GM19455 (cell line): ENCODE measurements at regions not wholly inside any gene's neighbourhood (a gene's known extent, or its start where the extent isn't known, plus 50 kb on each side); places are given as distances from the start of the nearest gene placed in this dataset.

Experiments used
- ATAC-seq: cut with Tn5 transposase; IDR thresholded peaks from one replicate; pipeline ENCODE4 v1.9.1; 2021; ENCODE audit not compliant: unreplicated experiment

DNA sequence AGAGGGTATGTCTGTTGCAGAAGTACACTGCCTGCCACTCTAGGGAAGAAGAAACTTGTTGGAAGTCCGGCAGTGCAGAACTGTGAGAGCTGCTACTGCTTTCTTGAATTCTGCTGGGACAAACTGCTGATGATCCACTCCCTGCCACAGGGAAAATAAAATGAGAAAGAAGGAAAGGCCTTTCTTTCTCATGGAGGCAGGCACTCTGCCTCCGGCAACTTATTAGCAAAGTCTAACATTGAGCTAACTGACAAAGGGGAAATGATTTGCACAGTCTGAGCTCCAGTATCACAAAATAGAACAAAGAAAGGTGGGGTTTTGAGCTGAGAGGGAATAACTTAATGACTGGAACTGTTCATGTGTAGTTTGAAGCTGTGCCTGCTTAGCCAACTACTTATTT is 134.6 kb downstream of the AASDHPPT start:
- ATAC-seq = no peak

DNA sequence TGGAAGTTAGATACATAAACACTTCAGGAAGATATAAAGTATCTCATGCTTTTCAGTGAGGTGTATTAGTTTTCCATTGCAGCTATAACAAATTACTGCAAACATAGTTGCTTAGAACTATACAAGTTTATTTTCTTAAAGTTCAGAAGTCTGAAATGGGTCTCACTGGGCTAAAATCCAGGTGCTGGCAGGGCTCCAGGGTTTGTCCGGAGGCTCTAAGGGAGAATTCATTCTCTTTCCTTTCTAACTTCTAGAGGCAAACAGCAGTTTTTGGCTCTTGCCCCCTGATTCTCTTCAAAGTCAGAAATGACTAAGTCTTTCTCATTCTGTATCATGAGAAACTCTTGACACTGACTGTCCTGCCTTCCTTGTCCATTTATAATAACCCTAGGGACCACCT is 138.8 kb downstream of the AASDHPPT start:
- ATAC-seq = no peak

DNA sequence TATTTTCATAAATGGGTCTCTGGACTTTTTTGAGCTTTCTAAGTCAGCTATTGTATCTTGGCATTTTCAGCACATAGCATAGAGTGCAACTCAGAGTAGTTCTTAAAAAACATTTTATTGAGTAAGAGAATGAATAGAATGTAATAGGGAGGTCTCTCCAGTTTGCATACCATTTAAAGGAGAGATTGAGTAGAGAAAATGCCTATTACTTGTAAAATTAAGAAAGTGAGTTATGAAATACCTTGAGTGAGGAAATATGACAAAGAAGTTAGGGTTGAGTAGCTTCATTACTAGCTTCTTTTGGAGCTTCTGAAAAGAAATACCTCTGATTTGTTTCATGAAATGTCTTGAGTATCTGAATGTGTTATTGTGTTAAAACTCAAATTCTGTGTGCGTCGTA is 140.0 kb downstream of the AASDHPPT start:
- ATAC-seq = no peak

DNA sequence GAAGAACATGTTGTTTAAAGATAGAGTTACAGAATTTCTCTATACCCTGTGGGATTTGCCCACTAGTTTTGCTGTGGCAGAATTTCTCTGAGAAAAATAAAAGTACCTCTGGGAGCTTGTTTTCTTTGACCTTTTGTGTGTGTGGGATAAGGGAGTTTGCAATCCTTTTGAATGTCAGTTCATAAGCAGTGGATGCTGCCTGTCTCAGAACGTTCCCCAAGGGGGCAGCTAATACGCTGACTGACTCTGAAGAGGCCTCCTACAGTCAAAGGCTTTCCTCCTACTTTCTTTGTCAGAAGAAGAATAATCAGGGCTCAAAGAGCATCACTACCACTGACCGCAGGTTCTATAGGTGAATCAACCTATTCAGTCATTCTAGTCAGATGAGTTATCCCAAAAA is 140.6 kb downstream of the AASDHPPT start:
- ATAC-seq = no peak

DNA sequence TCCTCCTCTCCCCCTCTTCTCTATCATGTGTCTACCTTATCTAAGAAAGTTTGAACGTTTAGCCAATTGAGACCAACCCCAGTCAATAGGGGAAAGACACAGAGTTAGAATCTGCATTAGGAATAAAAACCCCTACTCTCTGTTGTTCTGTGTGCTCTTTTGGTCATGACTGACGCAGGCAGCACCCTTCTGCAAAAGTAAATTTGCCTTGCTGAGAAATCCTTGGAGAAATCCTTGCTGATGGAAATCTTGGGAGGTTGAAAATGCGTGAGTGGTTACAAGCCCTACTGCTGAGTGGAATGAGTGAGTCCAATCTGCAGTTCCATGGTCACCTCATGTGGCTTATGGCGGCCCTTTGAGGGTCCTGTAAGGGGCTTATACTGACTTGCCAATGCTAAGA is 145.2 kb downstream of the AASDHPPT start:
- no peak for ATAC-seq

DNA sequence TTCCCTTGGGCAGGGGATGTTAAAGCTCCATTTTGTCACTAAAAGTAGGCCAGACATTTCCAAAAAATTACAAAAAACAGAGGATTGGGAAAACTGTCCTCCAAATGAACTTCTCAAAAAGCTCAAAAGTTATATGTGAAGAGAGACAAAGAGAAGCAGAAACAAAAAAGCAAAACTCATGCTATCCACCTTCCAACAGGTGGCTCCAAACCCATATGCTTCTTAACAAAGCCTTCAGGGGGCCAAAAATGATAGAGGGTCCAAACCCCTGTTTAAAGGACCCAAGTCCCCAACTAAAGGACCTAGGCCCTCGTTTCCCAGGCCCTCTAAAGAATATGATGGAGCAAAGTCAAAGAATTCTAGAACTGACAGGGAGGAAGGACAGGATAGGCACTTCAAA is 146.7 kb downstream of the AASDHPPT start:
- no peak for ATAC-seq

DNA sequence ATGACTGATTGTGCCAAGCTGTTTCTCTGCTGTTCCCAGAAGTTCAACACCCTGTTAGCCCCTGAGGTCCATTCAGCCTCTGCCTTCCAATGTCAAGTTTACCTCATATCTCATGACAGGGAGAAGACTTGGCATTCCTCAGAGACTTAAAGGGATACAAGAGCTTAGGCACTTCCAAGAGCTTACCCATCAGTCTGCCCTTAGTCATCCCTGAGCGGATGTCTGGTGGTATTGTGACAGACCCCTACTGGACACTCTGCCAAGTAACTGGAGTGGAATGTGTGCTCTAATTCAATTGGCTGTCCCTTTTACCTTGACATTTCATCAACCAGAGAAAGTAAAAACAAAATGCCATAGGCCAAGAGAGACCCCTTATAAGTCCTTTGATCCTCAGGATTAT is 151.5 kb downstream of the AASDHPPT start:
- ATAC-seq = no peak

DNA sequence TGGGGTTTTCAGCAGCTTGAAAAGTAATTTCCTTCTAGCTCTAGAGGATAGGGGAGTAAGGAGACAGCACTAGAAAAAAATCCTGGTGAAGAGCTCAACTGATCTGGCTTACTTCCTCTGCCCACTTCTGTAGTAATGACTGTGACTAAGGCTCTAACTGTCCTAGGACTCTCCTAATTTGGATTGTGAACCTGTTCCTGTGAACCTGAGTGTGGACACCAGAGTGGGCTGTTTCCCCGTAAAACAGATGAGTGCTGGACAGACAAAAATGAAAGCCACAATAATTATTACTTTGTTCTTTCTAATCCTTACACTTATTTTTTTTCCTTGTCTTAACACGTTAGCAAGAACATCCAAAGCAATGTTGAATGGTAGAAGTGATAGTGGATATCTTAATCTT is 154.1 kb downstream of the AASDHPPT start:
- no peak for ATAC-seq

DNA sequence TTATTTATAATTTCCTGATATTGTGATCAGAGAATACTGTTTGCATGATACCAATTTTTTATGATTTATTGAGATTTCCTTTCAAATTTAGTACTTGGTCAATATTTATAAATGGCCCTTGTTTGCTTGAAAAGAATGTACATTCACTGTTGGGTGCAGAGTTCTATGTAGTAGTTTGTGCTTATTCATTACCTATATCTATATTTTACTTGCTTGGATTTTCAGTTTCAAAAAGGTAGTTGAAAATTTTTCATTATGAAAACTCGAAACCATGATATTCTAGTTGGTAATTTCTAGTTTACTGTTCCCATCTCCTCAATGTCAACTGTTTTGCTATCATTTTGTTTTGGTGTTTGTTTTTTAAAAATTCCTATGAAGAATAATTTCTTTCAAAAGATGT is 155.7 kb downstream of the AASDHPPT start:
- ATAC-seq = no peak

DNA sequence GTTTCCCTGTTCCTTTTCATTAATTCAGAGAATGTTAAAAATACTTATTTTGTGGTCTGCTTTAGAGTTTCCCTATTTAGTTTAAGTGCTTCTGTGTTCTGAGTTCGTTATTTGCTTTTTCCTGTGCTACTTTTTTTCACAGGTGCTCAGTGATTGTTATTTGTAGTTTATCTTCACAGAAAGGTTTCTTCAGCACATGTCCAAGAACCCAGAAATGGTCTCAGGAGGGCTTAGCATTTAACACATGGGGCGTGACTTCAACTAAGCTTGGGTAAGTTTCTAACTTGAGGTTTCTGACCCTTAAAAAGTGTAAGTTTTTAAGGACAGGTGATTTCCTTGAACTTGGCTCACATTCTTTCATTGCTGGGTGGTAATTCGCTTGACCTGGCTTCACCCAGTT is 157.3 kb downstream of the AASDHPPT start:
- ATAC-seq = no peak

DNA sequence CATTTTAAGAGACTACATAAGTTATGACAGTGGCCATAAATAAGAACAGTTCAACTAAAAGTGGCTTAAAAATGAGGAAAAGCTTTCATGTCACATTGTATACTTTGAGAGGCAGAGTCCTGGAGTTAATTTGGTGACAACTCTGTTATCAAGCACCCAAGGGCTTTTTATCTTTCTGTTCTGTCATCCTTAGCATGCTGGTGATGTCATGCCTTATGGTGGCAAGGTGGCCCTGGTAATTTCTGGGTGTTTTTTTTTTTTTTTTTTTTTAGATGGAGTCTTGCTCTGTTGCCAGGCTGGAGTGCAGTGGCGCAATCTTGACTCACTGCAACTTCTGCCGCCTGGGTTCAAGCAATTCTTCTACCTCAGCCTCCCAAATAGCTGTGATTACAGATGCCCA is 158.8 kb downstream of the AASDHPPT start:
- no peak for ATAC-seq

DNA sequence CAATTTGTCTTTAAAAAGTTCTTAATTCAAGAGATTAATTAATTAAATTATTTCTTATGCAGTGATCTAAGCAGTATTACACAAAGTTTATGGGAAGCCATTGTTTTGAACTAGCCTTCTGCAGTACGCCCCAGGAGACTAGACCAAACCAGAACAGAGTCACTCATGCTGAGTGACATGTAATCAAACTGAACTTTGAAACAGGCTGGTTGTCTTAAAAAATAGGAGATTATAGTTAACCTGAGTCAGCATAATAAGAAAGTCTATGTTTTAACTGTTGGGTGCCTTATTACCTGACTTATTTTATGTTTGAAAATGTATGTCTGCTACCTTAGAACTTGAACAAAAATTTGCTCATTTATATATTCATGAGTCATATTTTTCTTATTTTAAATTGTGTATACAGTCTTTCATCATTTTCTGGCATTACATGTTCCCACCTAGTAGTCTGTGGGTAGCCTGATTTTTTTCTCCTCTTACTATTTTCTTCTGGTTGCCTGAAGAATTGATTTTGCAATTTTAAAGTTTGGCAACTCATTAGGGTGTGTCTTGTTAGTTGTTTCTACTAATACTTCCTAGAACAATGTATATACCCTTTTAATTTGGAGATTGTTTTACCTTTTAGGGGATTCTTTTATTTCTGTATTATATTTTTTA is 161.4 kb downstream of the AASDHPPT start:
- ATAC-seq = no peak

DNA sequence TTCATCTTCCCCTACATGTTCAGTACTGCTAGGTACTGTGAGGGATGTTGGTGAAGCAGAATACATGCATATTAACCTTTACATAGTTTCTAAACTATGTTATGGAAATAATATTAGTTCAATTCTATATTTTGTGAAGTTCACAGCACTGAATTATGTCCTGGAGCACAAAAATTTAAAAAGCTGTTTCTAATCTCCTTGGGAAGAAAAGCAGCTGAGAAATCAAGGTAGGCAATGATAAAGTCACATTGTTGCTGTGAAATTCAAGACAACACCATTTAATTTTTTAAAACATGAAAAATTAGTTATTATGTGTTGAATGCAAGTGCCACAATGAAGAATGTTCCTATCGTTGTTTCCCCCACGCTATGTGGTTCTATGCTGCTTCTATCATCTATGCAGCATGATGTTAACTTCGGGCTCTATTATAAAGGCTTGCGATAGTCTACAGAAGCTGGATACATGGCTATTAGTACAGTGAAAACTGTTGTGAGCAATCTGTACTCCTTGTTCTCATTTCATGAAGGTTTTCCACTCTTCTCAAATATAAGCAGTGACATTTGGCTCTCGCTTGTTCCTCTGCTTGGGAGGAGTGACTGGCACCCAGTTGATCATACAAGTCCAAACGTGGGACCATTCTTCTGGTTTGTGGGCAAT is 164.3 kb downstream of the AASDHPPT start:
- ATAC-seq = no peak

DNA sequence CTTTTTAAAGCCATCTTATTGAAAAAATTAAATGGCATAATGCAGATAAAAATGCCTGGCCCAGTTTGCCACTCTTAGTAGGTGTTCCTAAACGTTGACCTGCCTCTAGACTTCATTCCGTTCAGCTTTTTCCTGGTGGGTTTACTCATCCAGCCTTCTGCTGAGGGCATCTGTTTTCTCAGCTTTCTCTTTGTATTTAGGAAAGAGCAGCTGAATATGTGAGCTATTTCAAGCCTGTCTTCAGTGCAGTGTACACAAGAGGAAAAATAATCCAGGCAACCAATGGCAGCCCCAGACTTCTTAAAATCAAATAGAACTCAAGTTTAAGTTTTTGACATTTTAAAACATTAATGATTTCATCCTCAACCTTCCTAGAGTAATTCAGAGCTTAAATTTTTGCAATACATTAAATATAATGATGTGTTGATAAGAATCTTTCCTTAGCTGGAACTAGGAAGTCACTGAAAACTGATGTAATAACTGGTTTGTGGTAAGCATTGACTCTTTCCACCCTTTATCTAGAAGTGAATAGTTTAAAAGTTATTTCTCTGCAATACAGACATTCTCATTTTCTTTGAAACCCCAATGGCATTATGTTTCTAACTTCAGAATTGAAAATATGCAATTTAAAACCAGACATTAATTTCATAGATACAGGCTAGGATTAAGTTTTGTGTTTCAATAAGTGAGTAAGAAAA is 165.4 kb downstream of the AASDHPPT start:
- ATAC-seq = no peak

DNA sequence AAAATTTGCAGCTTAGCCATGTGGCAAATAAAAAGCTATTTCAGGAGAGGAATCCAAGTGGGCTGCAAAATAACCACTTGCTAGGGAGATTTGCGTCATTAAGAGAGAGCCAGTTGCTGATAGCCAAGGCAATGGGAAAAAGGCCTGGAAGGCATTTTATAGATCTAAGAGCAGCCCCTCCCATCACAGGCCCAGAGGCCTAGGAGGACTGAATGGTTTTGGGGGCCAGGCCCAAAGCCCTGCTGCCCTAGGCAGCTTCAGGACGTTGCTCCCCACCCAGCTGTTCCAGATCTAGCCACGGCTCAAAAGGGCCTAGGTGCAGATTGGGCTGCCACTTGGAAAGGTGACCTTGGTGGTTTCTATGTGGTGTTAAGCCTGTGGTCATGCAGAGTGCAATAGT is 169.0 kb downstream of the AASDHPPT start:
- no peak for ATAC-seq

DNA sequence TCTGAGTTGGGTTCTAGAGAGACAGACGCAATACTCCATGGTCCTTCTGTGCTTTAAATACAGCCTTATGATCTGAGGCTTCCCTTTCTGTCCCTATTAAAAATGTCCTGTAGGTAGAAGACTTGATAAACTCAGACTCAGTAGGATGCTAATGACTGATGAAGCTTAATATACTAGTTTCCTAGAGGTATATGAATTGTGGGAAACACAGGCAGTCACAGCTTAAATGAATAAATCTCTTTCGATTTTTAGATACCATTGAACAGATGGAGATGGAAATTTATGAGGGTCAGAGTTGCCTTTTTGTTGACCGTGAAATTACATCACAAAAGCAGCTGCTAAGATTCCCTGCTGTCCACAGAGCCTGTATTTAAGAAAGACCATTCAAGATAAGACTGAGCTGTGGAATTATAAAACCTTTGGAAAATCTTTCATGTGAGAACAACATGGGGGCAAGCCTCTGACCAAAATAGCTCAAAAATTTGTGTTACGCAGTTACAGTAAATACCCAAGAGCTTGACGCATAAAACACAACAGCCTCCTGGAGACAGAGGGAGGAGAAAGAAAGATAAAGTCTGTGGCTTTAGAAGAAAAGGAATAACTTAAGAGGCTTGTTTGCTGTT is 172.3 kb downstream of the AASDHPPT start:
- ATAC-seq = no peak

DNA sequence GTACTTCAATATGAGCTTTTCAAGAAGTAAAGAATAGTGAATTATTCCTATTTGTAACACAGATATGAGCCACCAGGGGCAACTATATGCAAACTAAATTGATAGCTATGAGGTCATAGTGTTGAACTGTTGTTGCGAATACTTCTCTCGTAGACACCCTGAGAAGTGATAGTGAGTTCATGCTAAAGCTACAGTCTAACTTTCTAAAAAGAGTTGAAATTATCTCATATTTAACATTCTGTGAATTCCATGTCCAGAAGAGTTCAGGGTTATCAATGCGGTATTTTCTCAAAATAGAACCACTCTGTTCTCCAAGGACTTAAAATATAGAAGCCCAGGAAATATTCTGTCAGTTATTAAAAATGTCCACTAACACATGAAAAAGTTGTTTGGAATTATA is 185.4 kb downstream of the AASDHPPT start:
- ATAC-seq = no peak

DNA sequence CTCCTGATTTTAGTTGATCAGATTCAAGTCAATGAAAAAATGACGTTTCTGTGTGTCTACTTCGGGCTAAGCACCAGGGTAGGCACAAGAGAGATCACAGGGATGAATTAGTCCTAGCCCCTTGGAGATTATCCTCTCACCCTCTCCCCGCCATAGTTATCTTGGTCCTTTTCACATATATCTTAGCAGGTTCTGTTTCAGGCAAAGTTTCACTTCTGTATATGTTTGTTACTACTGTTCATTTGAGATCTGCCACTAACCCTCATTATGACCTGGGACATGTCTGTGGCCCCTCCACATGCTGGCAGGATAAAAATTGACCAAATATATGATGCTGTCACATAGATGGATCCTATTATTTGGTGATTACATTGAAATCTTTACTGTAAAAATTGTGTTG is 186.1 kb downstream of the AASDHPPT start:
- ATAC-seq = no peak

DNA sequence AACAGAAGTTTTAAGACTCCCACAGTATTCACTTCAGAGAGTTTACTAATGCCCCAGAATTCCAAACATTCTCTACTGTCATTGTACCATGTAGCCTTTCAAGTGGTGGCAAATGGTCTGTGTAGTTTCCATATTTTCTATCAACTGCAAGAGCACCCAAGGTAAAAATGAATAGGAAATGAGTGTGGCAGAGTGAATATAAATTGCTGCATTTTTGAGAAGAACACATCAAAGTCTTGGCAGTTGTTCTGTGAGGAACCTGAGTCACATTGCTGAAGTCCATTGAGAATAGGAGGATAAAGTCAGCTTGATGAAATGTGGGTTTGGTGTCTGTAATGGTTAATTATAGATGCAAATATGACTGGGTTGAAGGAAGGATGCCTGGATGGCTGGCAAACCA is 193.6 kb downstream of the AASDHPPT start:
- no peak for ATAC-seq

DNA sequence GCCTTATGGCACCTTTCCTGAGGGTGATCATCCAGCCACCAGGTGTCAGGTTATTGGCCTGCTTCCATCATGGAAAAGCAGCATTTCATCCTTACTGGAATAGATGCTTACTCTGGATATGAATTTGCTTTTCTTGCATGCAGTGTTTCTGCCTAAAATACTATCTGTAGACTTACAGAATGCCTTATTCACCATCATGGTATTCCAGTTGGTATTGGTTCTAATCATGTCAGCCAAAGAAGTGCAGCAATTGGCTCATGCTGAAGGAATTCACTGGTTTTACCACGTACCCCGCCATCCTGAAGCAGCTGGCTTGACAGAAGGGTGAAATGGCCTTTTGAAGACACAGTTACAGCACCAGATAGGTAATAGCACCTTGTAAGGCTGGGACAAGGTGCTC is 194.2 kb downstream of the AASDHPPT start:
- ATAC-seq = no peak

DNA sequence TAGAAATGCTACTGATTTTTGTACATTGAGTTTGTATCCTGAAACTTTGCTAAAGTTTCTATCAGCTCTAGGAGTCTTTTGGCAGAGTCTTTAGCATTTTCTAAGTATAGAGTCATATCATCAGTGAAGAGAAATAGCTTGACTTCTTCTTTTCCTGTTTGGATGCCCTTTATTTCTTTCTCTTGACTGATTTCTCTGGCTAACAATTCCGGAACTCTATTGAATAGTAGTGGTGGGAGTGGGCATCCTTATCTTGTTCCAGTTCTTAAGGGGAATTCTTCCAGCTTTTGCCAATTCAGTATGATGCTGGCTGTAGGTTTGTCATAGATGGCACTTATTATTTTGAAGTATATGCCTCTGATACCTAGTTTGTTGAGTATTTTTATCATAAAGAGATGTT is 197.7 kb downstream of the AASDHPPT start:
- no peak for ATAC-seq

DNA sequence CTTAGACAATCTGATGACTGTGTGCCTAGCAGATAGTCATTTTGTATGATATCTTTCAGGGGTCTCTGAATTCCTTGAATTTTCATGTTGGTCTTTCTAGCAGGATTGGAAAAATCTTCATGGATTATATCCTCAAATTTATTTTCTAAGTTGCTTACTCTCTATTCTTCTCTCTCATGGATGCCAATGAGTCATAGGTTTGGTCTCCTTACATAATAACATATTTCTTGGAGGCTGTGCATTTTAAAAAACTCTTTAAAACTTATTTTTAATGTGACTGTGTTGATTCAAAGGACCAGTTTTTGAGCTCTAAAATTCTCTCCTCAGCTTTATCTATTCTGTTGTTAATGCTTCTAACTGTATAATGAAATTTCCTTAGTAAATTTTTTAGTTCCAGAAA is 198.7 kb downstream of the AASDHPPT start:
- ATAC-seq = no peak
